NT2/D1 (cell line): ENCODE measurements at regions not wholly inside any gene's neighbourhood (a gene's known extent, or its start where the extent isn't known, plus 50 kb on each side); places are given as distances from the start of the nearest gene placed in this dataset.

ENCODE experiments used
- SUZ12 ChIP-seq: IDR thresholded peaks from 2 replicates; pipeline ENCODE4 v1.6.1; 2011; ENCODE audit not compliant: insufficient read length, insufficient read depth; ENCODE audit errors: extremely low read depth
- YY1 ChIP-seq: IDR thresholded peaks from 2 replicates; pipeline ENCODE4 v1.6.1; 2011; ENCODE audit not compliant: insufficient read length, insufficient read depth

DNA sequence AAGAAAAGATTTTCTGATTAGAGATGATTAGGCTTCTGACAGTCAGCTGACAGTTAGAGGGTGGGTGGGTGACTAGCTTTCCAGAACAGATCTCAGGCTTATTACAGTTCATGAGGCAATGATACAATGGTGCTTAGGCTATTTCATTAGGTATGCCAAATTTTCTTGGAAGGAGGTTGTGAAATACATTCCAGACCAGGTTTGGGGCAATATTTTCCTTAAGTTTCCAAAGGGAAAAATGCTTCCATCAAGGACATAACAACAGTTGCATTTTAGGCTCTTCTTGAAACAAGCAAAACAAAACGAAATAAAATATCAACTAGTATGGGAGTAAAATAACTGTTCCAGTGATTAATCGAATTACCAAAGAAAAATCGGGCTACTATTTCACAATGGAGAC lies 59.3 kb upstream of the CNTN1 start:
- TF ChIP-seq SUZ12 (no peak), YY1 (no peak)
